ENCODE measurements at regions not wholly inside any gene's neighbourhood (a gene's known extent, or its start where the extent isn't known, plus 50 kb on each side); places are given as distances from the start of the nearest gene placed in this dataset.

DNA sequence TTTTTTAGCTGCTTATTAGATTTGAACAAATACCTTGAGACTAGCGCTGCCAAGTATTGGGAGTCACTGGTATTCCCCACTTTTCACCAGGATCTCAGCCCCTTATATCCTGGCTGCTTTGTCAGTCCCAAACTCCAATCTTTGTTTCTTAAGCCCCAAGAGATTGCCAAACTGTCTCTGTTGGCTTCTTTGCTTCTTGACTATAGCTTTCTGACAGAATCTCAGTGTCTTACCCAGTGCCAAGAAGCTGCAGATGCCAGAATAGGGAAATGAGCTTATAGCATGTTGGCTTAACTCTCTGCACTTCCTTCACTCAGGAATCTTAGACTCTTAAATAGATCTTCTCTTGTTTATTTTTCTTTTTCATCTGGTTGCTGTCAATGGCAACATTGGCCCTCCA is 297.5 kb upstream of the DCAF8L1 start:
- TF ChIP-seq, protein P1, sequence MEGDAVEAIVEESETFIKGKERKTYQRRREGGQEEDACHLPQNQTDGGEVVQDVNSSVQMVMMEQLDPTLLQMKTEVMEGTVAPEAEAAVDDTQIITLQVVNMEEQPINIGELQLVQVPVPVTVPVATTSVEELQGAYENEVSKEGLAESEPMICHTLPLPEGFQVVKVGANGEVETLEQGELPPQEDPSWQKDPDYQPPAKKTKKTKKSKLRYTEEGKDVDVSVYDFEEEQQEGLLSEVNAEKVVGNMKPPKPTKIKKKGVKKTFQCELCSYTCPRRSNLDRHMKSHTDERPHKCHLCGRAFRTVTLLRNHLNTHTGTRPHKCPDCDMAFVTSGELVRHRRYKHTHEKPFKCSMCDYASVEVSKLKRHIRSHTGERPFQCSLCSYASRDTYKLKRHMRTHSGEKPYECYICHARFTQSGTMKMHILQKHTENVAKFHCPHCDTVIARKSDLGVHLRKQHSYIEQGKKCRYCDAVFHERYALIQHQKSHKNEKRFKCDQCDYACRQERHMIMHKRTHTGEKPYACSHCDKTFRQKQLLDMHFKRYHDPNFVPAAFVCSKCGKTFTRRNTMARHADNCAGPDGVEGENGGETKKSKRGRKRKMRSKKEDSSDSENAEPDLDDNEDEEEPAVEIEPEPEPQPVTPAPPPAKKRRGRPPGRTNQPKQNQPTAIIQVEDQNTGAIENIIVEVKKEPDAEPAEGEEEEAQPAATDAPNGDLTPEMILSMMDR (IDR thresholded peaks at IDR 0.05; ENCODE audit: insufficient read depth, low read depth, low read length): no peak
- no peak for TF ChIP-seq EZH2 (IDR thresholded peaks at IDR 0.05; ENCODE audit: insufficient read depth, low read length)
